AG04449 (cell line): ENCODE measurements at regions not wholly inside any gene's neighbourhood (a gene's known extent, or its start where the extent isn't known, plus 50 kb on each side); places are given as distances from the start of the nearest gene placed in this dataset.

Experiments
- CTCF ChIA-PET: fragments of 350-600 bp; formaldehyde crosslinking; extraction: SDS; loops from one replicate; lab custom pipeline; 2021; ENCODE audit warnings: antibody characterized with exemption; lab: Yijun Ruan, JAX
- POLR2A ChIA-PET: fragments of 400-600, 350-600 bp; formaldehyde crosslinking; extraction: SDS; loops from one replicate; lab custom pipeline; 2020; ENCODE audit warnings: antibody characterized with exemption, inconsistent platforms; lab: Yijun Ruan, JAX
- DNase-seq: peaks from one replicate; pipeline ENCODE4 v3.0.0-alpha.2; 2010; ENCODE audit warnings: low read depth, low spot score
- H3K4me3 ChIP-seq: 2 replicates; pipeline ENCODE4 v1.5.1; 2011; ENCODE audit warnings: low read depth, mild to moderate bottlenecking, control low read depth, low read length
- CTCF ChIP-seq: IDR thresholded peaks from one replicate; pipeline ENCODE4 v1.5.1; 2011; ENCODE audit warnings: mild to moderate bottlenecking, moderate library complexity, low read length, control low read depth, inconsistent platforms; ENCODE audit not compliant: insufficient read depth; ENCODE audit errors: missing control alignments

- no peak overlapping the region for H3K4me3 ChIP-seq
- no peak for TF ChIP-seq CTCF
- CTCF ChIA-PET = no interaction called here
- DNase-seq = no peak
- POLR2A ChIA-PET = no interaction called here
These were observed 1459.5 kb downstream of the ZPLD1 start for GRCh38 chr3:103894162-103894822.

- no peak for TF ChIP-seq CTCF
- no peak overlapping the region for H3K4me3 ChIP-seq
- ChIA-PET POLR2A (no interaction called here), CTCF (no interaction called here)
- DNase-seq = no peak
These were observed 1464.5 kb downstream of the ZPLD1 start for GRCh38 chr3:103899328-103899727.

- ChIA-PET POLR2A (no interaction called here), CTCF (no interaction called here)
- TF ChIP-seq CTCF = no peak
- H3K4me3 ChIP-seq = no peak overlapping the region
- no peak for DNase-seq
These were observed 1461.7 kb upstream of the ALCAM start for GRCh38 chr3:103904991-103905390.

- H3K4me3 ChIP-seq = no peak overlapping the region
- POLR2A ChIA-PET = no interaction called here
- no peak for DNase-seq
- CTCF ChIA-PET = no interaction called here
- no peak for TF ChIP-seq CTCF
These were observed 1460.4 kb upstream of the ALCAM start for GRCh38 chr3:103906304-103906703.

- ChIA-PET CTCF (no interaction called here), POLR2A (no interaction called here)
- DNase-seq = no peak
- H3K4me3 ChIP-seq = no peak overlapping the region
- no peak for TF ChIP-seq CTCF
These were observed 1459.9 kb upstream of the ALCAM start for GRCh38 chr3:103906808-103907207.

GRCh38 chr3:103907567-103907966 lies 1459.1 kb upstream of the ALCAM start:
- H3K4me3 ChIP-seq = no peak overlapping the region
- TF ChIP-seq CTCF = no peak
- ChIA-PET POLR2A (no interaction called here), CTCF (no interaction called here)
- no peak for DNase-seq
